ENCODE measurements at regions not wholly inside any gene's neighbourhood (a gene's known extent, or its start where the extent isn't known, plus 50 kb on each side); places are given as distances from the start of the nearest gene placed in this dataset.

GRCh38 chr14:100453930-100454329 is 130.8 kb downstream of the SLC25A47 start:
- in situ Hi-C loops (cut with MboI; ENCODE audit: low pct_unique_long_range_greater_than_20kb, low sequenced_read_pairs, unreplicated experiment) = no loop called here
- DNase-seq (ENCODE audit: low spot score) = no peak
- no peak for TF ChIP-seq CTCF (IDR thresholded peaks at IDR 0.05; ENCODE audit: extremely low read depth, insufficient read depth, missing control alignments)

- TF ChIP-seq CTCF (IDR thresholded peaks at IDR 0.05; ENCODE audit: extremely low read depth, insufficient read depth, missing control alignments) = no peak
- no peak for DNase-seq (ENCODE audit: low spot score)
- in situ Hi-C loops (cut with MboI; ENCODE audit: low pct_unique_long_range_greater_than_20kb, low sequenced_read_pairs, unreplicated experiment) = no loop called here
Measured at GRCh38 chr14:100454437-100454836, 131.3 kb downstream of the SLC25A47 start.

GRCh38 chr14:100463937-100464336 is 123.3 kb downstream of the BEGAIN start:
- in situ Hi-C loops (cut with MboI; ENCODE audit: low pct_unique_long_range_greater_than_20kb, low sequenced_read_pairs, unreplicated experiment) = no loop called here
- TF ChIP-seq CTCF (IDR thresholded peaks at IDR 0.05; ENCODE audit: extremely low read depth, insufficient read depth, missing control alignments) = no peak
- no peak for DNase-seq (ENCODE audit: low spot score)

GRCh38 chr14:100466111-100466856 is 120.9 kb downstream of the BEGAIN start:
- in situ Hi-C loops (cut with MboI; ENCODE audit: low pct_unique_long_range_greater_than_20kb, low sequenced_read_pairs, unreplicated experiment) = no loop called here
- DNase-seq (ENCODE audit: low spot score) = no peak
- no peak for TF ChIP-seq CTCF (IDR thresholded peaks at IDR 0.05; ENCODE audit: extremely low read depth, insufficient read depth, missing control alignments)

- in situ Hi-C loops (cut with MboI; ENCODE audit: low pct_unique_long_range_greater_than_20kb, low sequenced_read_pairs, unreplicated experiment) = no loop called here
- no peak for TF ChIP-seq CTCF (IDR thresholded peaks at IDR 0.05; ENCODE audit: extremely low read depth, insufficient read depth, missing control alignments)
- no peak for DNase-seq (ENCODE audit: low spot score)
Measured at GRCh38 chr14:100467046-100467750, 120.0 kb downstream of the BEGAIN start.

GRCh38 chr14:100467939-100468338 is 119.3 kb downstream of the BEGAIN start:
- TF ChIP-seq CTCF (IDR thresholded peaks at IDR 0.05; ENCODE audit: extremely low read depth, insufficient read depth, missing control alignments) = no peak
- in situ Hi-C loops (cut with MboI; ENCODE audit: low pct_unique_long_range_greater_than_20kb, low sequenced_read_pairs, unreplicated experiment) = no loop called here
- DNase-seq (ENCODE audit: low spot score) = no peak
